H9 (cell line): ENCODE measurements at regions not wholly inside any gene's neighbourhood (a gene's known extent, or its start where the extent isn't known, plus 50 kb on each side); places are given as distances from the start of the nearest gene placed in this dataset.

Experiments
- DNase-seq: peaks from one replicate; pipeline ENCODE4 v3.0.0-alpha.2; 2017
- H2AFZ ChIP-seq: one replicate; pipeline ENCODE4 v1.6.1; 2013; ENCODE audit warnings: mild to moderate bottlenecking, low read length, control low read depth, moderate library complexity
- H2AK5ac ChIP-seq: 2 replicates; pipeline ENCODE4 v1.6.1; 2013; ENCODE audit warnings: low read length, control low read depth, mixed read lengths; ENCODE audit not compliant: insufficient read length
- H2BK120ac ChIP-seq: one replicate; pipeline ENCODE4 v1.6.1; 2013; ENCODE audit warnings: low read depth, mild to moderate bottlenecking, low read length, control low read depth, inconsistent platforms; ENCODE audit not compliant: poor library complexity, severe bottlenecking
- H2BK12ac ChIP-seq: 2 replicates; pipeline ENCODE4 v1.6.1; 2013; ENCODE audit warnings: low read length, control low read depth, mixed read lengths, low read depth; ENCODE audit not compliant: insufficient read length
- H2BK15ac ChIP-seq: 2 replicates; pipeline ENCODE4 v1.6.1; 2013; ENCODE audit warnings: low read depth, low read length, control low read depth
- H2BK20ac ChIP-seq: one replicate; pipeline ENCODE4 v1.6.1; 2013; ENCODE audit warnings: low read depth, mild to moderate bottlenecking, low read length, control low read depth, inconsistent platforms; ENCODE audit not compliant: poor library complexity, severe bottlenecking
- H2BK5ac ChIP-seq: 2 replicates; pipeline ENCODE4 v1.6.1; 2013; ENCODE audit warnings: low read length, control low read depth, mixed read lengths; ENCODE audit not compliant: insufficient read length
- H3K14ac ChIP-seq: 2 replicates; pipeline ENCODE4 v1.6.1; 2013; ENCODE audit warnings: low read length, control low read depth; ENCODE audit not compliant: insufficient read depth
- H3K18ac ChIP-seq: 2 replicates; pipeline ENCODE4 v1.6.1; 2013; ENCODE audit warnings: low read depth, mild to moderate bottlenecking, mixed read lengths, low read length, control low read depth; ENCODE audit not compliant: insufficient read length
- H3K23ac ChIP-seq: 2 replicates; pipeline ENCODE4 v1.6.1; 2013; ENCODE audit warnings: low read length, control low read depth, mixed read lengths, low read depth; ENCODE audit not compliant: insufficient read length
- H3K23me2 ChIP-seq: 2 replicates; pipeline ENCODE4 v1.6.1; 2013; ENCODE audit warnings: low read depth, mild to moderate bottlenecking, mixed read lengths, low read length, control low read depth; ENCODE audit not compliant: insufficient read length, poor library complexity, severe bottlenecking
- H3K27ac ChIP-seq: 2 replicates; pipeline ENCODE4 v1.5.1; 2013; ENCODE audit warnings: low read length, control low read depth, mixed read lengths, low read depth; ENCODE audit not compliant: insufficient read length
- H3K27me3 ChIP-seq: 2 replicates; pipeline ENCODE4 v1.6.1; 2013; ENCODE audit warnings: low read length, control low read depth, inconsistent platforms; ENCODE audit not compliant: insufficient read depth
- H3K4ac ChIP-seq: 2 replicates; pipeline ENCODE4 v1.6.1; 2013; ENCODE audit warnings: low read depth, mild to moderate bottlenecking, control low read depth, inconsistent platforms, low read length, moderate library complexity
- H3K4me1 ChIP-seq: 2 replicates; pipeline ENCODE4 v1.6.1; 2013; ENCODE audit warnings: low read length, control low read depth, inconsistent platforms; ENCODE audit not compliant: insufficient read depth
- H3K4me2 ChIP-seq: 2 replicates; pipeline ENCODE4 v1.6.1; 2013; ENCODE audit warnings: low read length, control low read depth, mixed read lengths; ENCODE audit not compliant: insufficient read length, insufficient read depth
- H3K56ac ChIP-seq: 2 replicates; pipeline ENCODE4 v1.6.1; 2013; ENCODE audit warnings: low read depth, mild to moderate bottlenecking, mixed read lengths, low read length, control low read depth; ENCODE audit not compliant: insufficient read length
- H3K79me1 ChIP-seq: 2 replicates; pipeline ENCODE4 v1.6.1; 2013; ENCODE audit warnings: low read depth, mild to moderate bottlenecking, moderate library complexity, low read length, control low read depth, inconsistent platforms; ENCODE audit not compliant: insufficient read depth, poor library complexity, severe bottlenecking
- H3K79me2 ChIP-seq: 2 replicates; pipeline ENCODE4 v1.6.1; 2013; ENCODE audit warnings: low read length, control low read depth, inconsistent platforms; ENCODE audit not compliant: insufficient read depth
- H3K9ac ChIP-seq: 2 replicates; pipeline ENCODE4 v1.6.1; 2013; ENCODE audit warnings: low read length, control low read depth, mixed read lengths; ENCODE audit not compliant: insufficient read length; ENCODE audit errors: extremely low read depth
- H3K9me3 ChIP-seq: one replicate; pipeline ENCODE4 v1.6.1; 2013; ENCODE audit warnings: low read depth, low read length, inconsistent platforms; ENCODE audit not compliant: control insufficient read depth
- H3T11ph ChIP-seq: one replicate; pipeline ENCODE4 v1.6.1; 2013; ENCODE audit warnings: mild to moderate bottlenecking, low read length, control low read depth, inconsistent platforms
- H4K20me1 ChIP-seq: one replicate; pipeline ENCODE4 v1.6.1; 2013; ENCODE audit not compliant: control insufficient read depth, insufficient read length, insufficient read depth
- H4K5ac ChIP-seq: 2 replicates; pipeline ENCODE4 v1.6.1; 2013; ENCODE audit warnings: low read depth, mild to moderate bottlenecking, mixed read lengths, low read length, control low read depth; ENCODE audit not compliant: insufficient read length
- H4K8ac ChIP-seq: replicated peaks from 2 replicates; pipeline ENCODE4 v1.6.1; 2013; ENCODE audit warnings: low read length, control low read depth, mixed read lengths, low read depth; ENCODE audit not compliant: insufficient read length
- H4K91ac ChIP-seq: 2 replicates; pipeline ENCODE4 v1.6.1; 2013; ENCODE audit warnings: low read depth, mild to moderate bottlenecking, moderate library complexity, mixed read lengths, low read length, control low read depth; ENCODE audit not compliant: insufficient read length
- H3K27ac Mint-ChIP-seq, 3 experiments: 2 replicates in 2 of 3; 3 replicates in 1 of 3; pipeline ENCODE4 v1.8.0; 2020 to 2021; ENCODE audit warnings: mixed read lengths in 3 of 3, mild to moderate bottlenecking in 1 of 3, moderate library complexity in 1 of 3
- H3K27me3 Mint-ChIP-seq: 2 replicates; pipeline ENCODE4 v1.8.0; 2021; ENCODE audit warnings: low read depth, mild to moderate bottlenecking, moderate library complexity, mixed read lengths
- H3K36me3 Mint-ChIP-seq, 3 experiments: 2 replicates in 2 of 3; 3 replicates in 1 of 3; pipeline ENCODE4 v1.8.0; 2020 to 2021; ENCODE audit warnings: low read depth in 3 of 3, mixed read lengths in 3 of 3; ENCODE audit not compliant: insufficient read depth in 1 of 3
- H3K4me1 Mint-ChIP-seq, 2 experiments: 2 replicates each; pipeline ENCODE4 v1.8.0; 2020; ENCODE audit warnings: mixed read lengths in 2 of 2
- H3K4me3 Mint-ChIP-seq, 2 experiments: 2 replicates in 1 of 2; 3 replicates in 1 of 2; pipeline ENCODE4 v1.8.0; 2020 to 2021; ENCODE audit warnings: mild to moderate bottlenecking in 2 of 2, mixed read lengths in 2 of 2, moderate library complexity in 1 of 2
- H3K9me3 Mint-ChIP-seq, 2 experiments: 2 replicates in 1 of 2; 3 replicates in 1 of 2; pipeline ENCODE4 v1.8.0; 2020; ENCODE audit warnings: mild to moderate bottlenecking in 2 of 2, mixed read lengths in 2 of 2, moderate library complexity in 1 of 2
- WGBS: extraction: QIAGEN DNeasy Blood & Tissue Kit; methylation state at CpG from one replicate; pipeline ENCODE4 v1.1.7; 2013; ENCODE audit warnings: missing lambda C conversion rate, low lambda C conversion rate, mixed read lengths; ENCODE audit not compliant: insufficient read length; ENCODE audit errors: extremely low coverage; 5-methylcytosine and 5-hydroxymethylcytosine counted together
- TF ChIP-seq, protein P1 (sequence below): fragments of 200-600 bp; sonication (generic); conservative IDR thresholded peaks from 3 replicates; pipeline ENCODE4 v1.8.0; 2021; ENCODE audit warnings: antibody characterized with exemption, mild to moderate bottlenecking

DNA sequence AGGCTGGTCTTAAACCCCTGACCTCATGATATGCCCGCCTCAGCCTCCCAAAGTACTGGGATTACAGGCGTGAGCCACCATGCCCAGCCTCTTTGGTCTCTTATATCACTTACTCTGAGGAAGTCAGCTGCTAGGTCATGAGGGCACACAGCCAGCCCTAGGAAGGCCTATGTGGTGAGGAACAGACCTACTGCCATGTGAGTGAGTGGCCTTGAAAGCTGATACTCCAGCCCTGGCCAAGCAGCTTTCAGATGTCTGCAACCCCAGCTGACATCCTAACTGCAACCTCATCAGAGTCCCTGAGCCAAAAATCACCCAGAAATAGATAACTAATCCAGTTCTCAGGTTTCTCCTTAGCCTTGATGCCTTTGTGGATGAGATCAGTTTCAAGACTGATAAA is 224.3 kb downstream of the EDEM1 start:
- no peak overlapping the region for H2AK5ac ChIP-seq
- H3K4ac ChIP-seq: no peak overlapping the region
- H2BK5ac ChIP-seq: no peak overlapping the region
- H3K23me2 ChIP-seq: no peaks in the 10 kb centered on the region
- H3K36me3 Mint-ChIP-seq: no peaks in the 10 kb centered on the region; a peak in 1 of 7 replicates
- peaks cover 6% of the 10 kb centered on the region for H3K27me3 Mint-ChIP-seq
- H4K20me1 ChIP-seq: no peaks in the 10 kb centered on the region
- H2BK20ac ChIP-seq: no peak overlapping the region
- no peak for DNase-seq
- no peaks in the 10 kb centered on the region for H3K79me2 ChIP-seq
- no peaks in the 10 kb centered on the region for H3K4me1 ChIP-seq
- no peak overlapping the region; the same call in 1 of the 2 replicates for H3K14ac ChIP-seq
- WGBS: no CpG with 5 or more reads among the region's 2 CpGs
- no peak overlapping the region for H3K9ac ChIP-seq
- 0 out of 4 replicates have a peak, but pooled peaks cover 0 to under 1% of the 10 kb centered on the region in 2 experiments for H3K4me1 Mint-ChIP-seq
- no peak overlapping the region for H2BK15ac ChIP-seq
- H4K5ac ChIP-seq: no peak overlapping the region
- H3K9me3 Mint-ChIP-seq: peaks cover 5 to 12% of the 10 kb centered on the region in 2 experiments; a peak in 4 of 5 replicates
- no peak overlapping the region for H4K91ac ChIP-seq
- no peak overlapping the region for H3K56ac ChIP-seq
- H3K27me3 ChIP-seq: no peaks in the 10 kb centered on the region
- no peak overlapping the region for H3K4me3 Mint-ChIP-seq
- H2AFZ ChIP-seq: no peak overlapping the region
- H4K8ac ChIP-seq: no peak overlapping the region
- H3K23ac ChIP-seq: no peak overlapping the region
- no peak overlapping the region for H3T11ph ChIP-seq
- no peaks in the 10 kb centered on the region for H3K9me3 ChIP-seq
- no peak overlapping the region for H3K18ac ChIP-seq
- H2BK120ac ChIP-seq: no peak overlapping the region
- no peak overlapping the region for H3K4me2 ChIP-seq
- H2BK12ac ChIP-seq: no peak overlapping the region
- no peak overlapping the region for H3K27ac Mint-ChIP-seq
- H3K79me1 ChIP-seq: no peaks in the 10 kb centered on the region
- TF ChIP-seq, protein P1, sequence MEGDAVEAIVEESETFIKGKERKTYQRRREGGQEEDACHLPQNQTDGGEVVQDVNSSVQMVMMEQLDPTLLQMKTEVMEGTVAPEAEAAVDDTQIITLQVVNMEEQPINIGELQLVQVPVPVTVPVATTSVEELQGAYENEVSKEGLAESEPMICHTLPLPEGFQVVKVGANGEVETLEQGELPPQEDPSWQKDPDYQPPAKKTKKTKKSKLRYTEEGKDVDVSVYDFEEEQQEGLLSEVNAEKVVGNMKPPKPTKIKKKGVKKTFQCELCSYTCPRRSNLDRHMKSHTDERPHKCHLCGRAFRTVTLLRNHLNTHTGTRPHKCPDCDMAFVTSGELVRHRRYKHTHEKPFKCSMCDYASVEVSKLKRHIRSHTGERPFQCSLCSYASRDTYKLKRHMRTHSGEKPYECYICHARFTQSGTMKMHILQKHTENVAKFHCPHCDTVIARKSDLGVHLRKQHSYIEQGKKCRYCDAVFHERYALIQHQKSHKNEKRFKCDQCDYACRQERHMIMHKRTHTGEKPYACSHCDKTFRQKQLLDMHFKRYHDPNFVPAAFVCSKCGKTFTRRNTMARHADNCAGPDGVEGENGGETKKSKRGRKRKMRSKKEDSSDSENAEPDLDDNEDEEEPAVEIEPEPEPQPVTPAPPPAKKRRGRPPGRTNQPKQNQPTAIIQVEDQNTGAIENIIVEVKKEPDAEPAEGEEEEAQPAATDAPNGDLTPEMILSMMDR: no peak
- H3K27ac ChIP-seq: no peak overlapping the region
